HCT116 (cell line): ENCODE measurements at regions not wholly inside any gene's neighbourhood (a gene's known extent, or its start where the extent isn't known, plus 50 kb on each side); places are given as distances from the start of the nearest gene placed in this dataset.

Experiments
- ATAC-seq: fragments of 200-7000 bp; cut with Tn5 transposase; 2 replicates; pipeline ENCODE4 v1.9.1; 2020; ENCODE audit warnings: mild to moderate bottlenecking, moderate library complexity
- BruUV-seq: library from RNA; stranded (reverse); fragments of 400-500 nt; replicated peaks from 2 replicates; lab custom pipeline; 2021; lab: Mats Ljungman, UMichigan
- CTCF ChIA-PET: fragments of 300-600 bp; sonication (Branson Sonifier 250); formaldehyde crosslinking; loops from one replicate; lab custom pipeline; 2021; ENCODE audit warnings: antibody characterized with exemption; lab: Charles Lee
- POLR2A ChIA-PET: fragments of 300-600, 350-600 bp; sonication (Branson Sonifier 250); formaldehyde crosslinking; loops from one replicate; lab custom pipeline; 2021; ENCODE audit warnings: antibody characterized with exemption; lab: Charles Lee
- RAD21 ChIA-PET, 2 experiments: fragments of 300-600 bp; sonication (Branson Sonifier 250); formaldehyde crosslinking; loops; one replicate each; lab custom pipeline; 2023; ENCODE audit warnings: low total read pairs in 2 of 2; ENCODE audit not compliant: uncharacterized antibody in 2 of 2, unreplicated experiment in 2 of 2, low non-redundant PET in 1 of 2; lab: Charles Lee
- DNase-seq: peaks from one replicate; pipeline ENCODE4 v3.0.0-alpha.2; 2010; ENCODE audit warnings: low read depth, low spot score
- H2AFZ ChIP-seq: fragments of 200-600 bp; shearing (Covaris generic), sonication (generic); 2 replicates; pipeline ENCODE4 v1.6.1; 2017; ENCODE audit warnings: low read depth, mixed run types, mixed read lengths, antibody characterized with exemption, low read length; ENCODE audit not compliant: poor library complexity, severe bottlenecking
- H3K27ac ChIP-seq: 2 replicates; pipeline ENCODE4 v1.5.1; 2012; ENCODE audit warnings: low read depth, low read length
- H3K27me3 ChIP-seq: fragments of 200-600 bp; sonication (generic); 2 replicates; pipeline ENCODE4 v1.6.1; 2016; ENCODE audit warnings: mixed run types, low read length, mixed read lengths; ENCODE audit not compliant: insufficient read depth
- H3K36me3 ChIP-seq, 2 experiments: fragments of 200-500 bp in 1 of 2; fragments of 200-600 bp in 1 of 2; sonication (Bioruptor generic) in 1 of 2; sonication (generic) in 1 of 2; 2 replicates each; pipeline versions ENCODE4 v1.5.1 to v1.6.1; 2014 to 2016; ENCODE audit warnings: low read length in 2 of 2, inconsistent platforms in 1 of 2, mixed read lengths in 1 of 2, mixed run types in 1 of 2; ENCODE audit not compliant: insufficient read depth in 2 of 2, control insufficient read depth in 1 of 2
- H3K4me1 ChIP-seq, 2 experiments: fragments of 200-600 bp in 1 of 2; sonication (generic) in 1 of 2; 2 replicates each; pipeline versions ENCODE4 v1.5.1 to v1.6.1; 2012 to 2017; ENCODE audit warnings: low read length in 2 of 2, inconsistent platforms in 1 of 2, mild to moderate bottlenecking in 1 of 2, mixed read lengths in 1 of 2, mixed run types in 1 of 2, moderate library complexity in 1 of 2; ENCODE audit not compliant: insufficient read depth in 2 of 2, control insufficient read depth in 1 of 2
- H3K4me2 ChIP-seq: fragments of 200-600 bp; sonication (generic); 2 replicates; pipeline ENCODE4 v1.6.1; 2017; ENCODE audit warnings: mixed run types, low read length, mixed read lengths
- H3K4me3 ChIP-seq, 2 experiments: fragments of 200-600 bp in 1 of 2; sonication (generic) in 1 of 2; replicated peaks in 1 of 2; 2 replicates each; pipeline ENCODE4 v1.5.1; 2011 to 2016; ENCODE audit warnings: low read length in 2 of 2, control low read depth in 1 of 2, low read depth in 1 of 2, mild to moderate bottlenecking in 1 of 2, mixed read lengths in 1 of 2, mixed run types in 1 of 2
- H3K79me2 ChIP-seq: fragments of 200-600 bp; sonication (generic); 2 replicates; pipeline ENCODE4 v1.6.1; 2017; ENCODE audit warnings: mild to moderate bottlenecking, mixed run types, low read length, moderate library complexity, mixed read lengths; ENCODE audit not compliant: insufficient read depth
- H3K9ac ChIP-seq: fragments of 200-600 bp; sonication (generic); 2 replicates; pipeline ENCODE4 v1.6.1; 2016; ENCODE audit warnings: low read length, mixed read lengths
- H3K9me2 ChIP-seq: fragments of 200-600 bp; sonication (generic), shearing (Covaris generic); 2 replicates; pipeline ENCODE4 v1.6.1; 2017; ENCODE audit warnings: mixed run types, mild to moderate bottlenecking, moderate library complexity; ENCODE audit not compliant: insufficient read depth
- H3K9me3 ChIP-seq, 2 experiments: fragments of 200-500 bp in 1 of 2; fragments of 200-600 bp in 1 of 2; sonication (Bioruptor generic) in 1 of 2; sonication (generic) in 1 of 2; 2 replicates each; pipeline ENCODE4 v1.6.1; 2014 to 2017; ENCODE audit warnings: low read length in 2 of 2, mixed read lengths in 2 of 2, inconsistent platforms in 1 of 2, low read depth in 1 of 2, mild to moderate bottlenecking in 1 of 2, mixed run types in 1 of 2, moderate library complexity in 1 of 2; ENCODE audit not compliant: control insufficient read depth in 1 of 2, insufficient read depth in 1 of 2
- H4K20me1 ChIP-seq: fragments of 200-600 bp; sonication (generic), shearing (Covaris generic); 2 replicates; pipeline ENCODE4 v1.6.1; 2017; ENCODE audit warnings: mixed run types, mild to moderate bottlenecking, moderate library complexity; ENCODE audit not compliant: insufficient read depth
- ATF3 ChIP-seq: IDR thresholded peaks from 2 replicates; pipeline ENCODE4 v1.6.1; 2012
- CBX3 ChIP-seq: IDR thresholded peaks from 2 replicates; pipeline ENCODE4 v1.6.1; 2012; ENCODE audit warnings: low read depth
- CEBPB ChIP-seq: IDR thresholded peaks from 2 replicates; pipeline ENCODE4 v1.6.1; 2012; ENCODE audit warnings: low read depth
- EGR1 ChIP-seq: IDR thresholded peaks from 2 replicates; pipeline ENCODE4 v1.6.1; 2012; ENCODE audit warnings: low read depth
- ELF1 ChIP-seq: IDR thresholded peaks from 2 replicates; pipeline ENCODE4 v1.6.1; 2012; ENCODE audit warnings: low read depth, borderline replicate concordance
- EZH2 ChIP-seq: fragments of 200-600 bp; sonication (generic); IDR thresholded peaks from 2 replicates; pipeline ENCODE4 v1.6.1; 2017; ENCODE audit warnings: antibody characterized with exemption, mixed run types
- EZH2phosphoT487 ChIP-seq: fragments of 200-600 bp; IDR thresholded peaks from 2 replicates; pipeline ENCODE4 v1.6.1; 2018; ENCODE audit warnings: antibody characterized with exemption, borderline replicate concordance
- FOSL1 ChIP-seq: IDR thresholded peaks from 2 replicates; pipeline ENCODE4 v1.6.1; 2012; ENCODE audit warnings: low read depth
- JUND ChIP-seq: IDR thresholded peaks from 2 replicates; pipeline ENCODE4 v1.6.1; 2012
- MAX ChIP-seq: IDR thresholded peaks from 2 replicates; pipeline ENCODE4 v1.6.1; 2012
- POLR2A ChIP-seq: IDR thresholded peaks from 2 replicates; pipeline ENCODE4 v1.7.0; 2011; ENCODE audit warnings: borderline replicate concordance; ENCODE audit not compliant: insufficient read depth, insufficient read length; ENCODE audit errors: extremely low read depth
- POLR2AphosphoS5 ChIP-seq: IDR thresholded peaks from 2 replicates; pipeline ENCODE4 v1.6.1; 2011; ENCODE audit warnings: mild to moderate bottlenecking, low read depth, low read length, moderate library complexity
- SRF ChIP-seq: IDR thresholded peaks from 2 replicates; pipeline ENCODE4 v1.6.1; 2012; ENCODE audit warnings: low read depth
- TCF7L2 ChIP-seq: IDR thresholded peaks from 2 replicates; pipeline ENCODE4 v1.7.0; 2011; ENCODE audit warnings: borderline replicate concordance, inconsistent platforms; ENCODE audit not compliant: insufficient read depth, insufficient read length; ENCODE audit errors: extremely low read depth
- YY1 ChIP-seq: IDR thresholded peaks from 2 replicates; pipeline ENCODE4 v1.6.1; 2011; ENCODE audit warnings: low read length, low read depth, moderate library complexity, mild to moderate bottlenecking; ENCODE audit not compliant: insufficient replicate concordance; ENCODE audit errors: extremely low read depth
- ZNF274 ChIP-seq: fragments of 200-500 bp; sonication (Bioruptor generic); IDR thresholded peaks from 2 replicates; pipeline ENCODE4 v1.6.1; 2014; ENCODE audit warnings: mild to moderate bottlenecking, low read depth, low read length, inconsistent platforms
- intact Hi-C: fragments of 100-400 bp; cut with micrococcal nuclease; formaldehyde crosslinking; loops from 2 replicates; pipeline ENCODE4 v1.10.0; 2022
- TF ChIP-seq, protein P1 (sequence below), 3 experiments: fragments of 200-600 bp in 1 of 3; sonication (generic) in 1 of 3; IDR thresholded peaks in 2 of 3; conservative IDR thresholded peaks in 1 of 3; 2 replicates each; pipeline ENCODE4 v1.5.1; 2012 to 2017; ENCODE audit warnings: low read depth in 2 of 3, low read length in 2 of 3, antibody characterized with exemption in 1 of 3, borderline replicate concordance in 1 of 3, control low read depth in 1 of 3, mild to moderate bottlenecking in 1 of 3, mixed read lengths in 1 of 3, mixed run types in 1 of 3, moderate library complexity in 1 of 3; ENCODE audit not compliant: insufficient read depth in 1 of 3

DNA sequence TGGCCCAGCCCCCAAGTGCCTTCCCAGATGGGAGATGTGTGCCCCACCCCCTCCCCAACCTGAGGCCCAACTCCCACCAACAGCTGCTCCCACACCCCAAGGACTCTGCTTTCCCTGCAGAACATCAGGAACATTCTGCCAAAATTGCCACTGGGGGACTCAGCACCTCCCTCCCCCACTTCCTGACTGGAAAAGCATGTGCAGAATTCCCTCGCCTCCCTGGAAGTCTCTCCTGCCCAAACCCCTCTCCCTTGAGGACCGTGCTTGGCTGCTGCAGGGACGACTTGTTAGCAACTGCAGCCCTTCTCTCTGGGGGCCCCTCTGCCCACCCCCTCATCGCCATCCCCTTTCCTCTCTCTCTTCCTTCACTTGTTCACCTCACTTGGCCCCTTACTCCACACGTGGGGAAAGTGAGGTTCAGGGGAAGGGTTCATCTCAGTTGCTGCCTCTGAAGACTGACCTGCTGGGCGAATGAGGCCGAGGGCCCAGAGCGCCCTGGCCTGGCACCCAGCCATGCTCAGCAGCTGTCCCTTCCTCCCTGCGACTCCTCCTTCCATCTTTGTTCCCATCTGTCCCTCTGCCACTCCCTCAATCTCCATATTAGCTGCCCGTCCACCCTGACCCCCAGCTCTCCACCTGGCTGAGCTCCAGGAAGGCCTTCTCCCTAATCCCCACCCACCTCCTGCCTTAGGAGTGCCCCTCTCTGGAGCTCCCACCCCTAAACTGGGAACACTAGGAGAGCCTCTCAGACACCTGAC, 105.1 kb downstream of the CHST1 start:
- ChIA-PET POLR2A (no interaction called here), RAD21 (no interaction called here), CTCF (no interaction called here)
- H2AFZ ChIP-seq = no peak overlapping the region
- H3K36me3 ChIP-seq = no peaks in the 10 kb centered on the region
- TF ChIP-seq POLR2AphosphoS5 (no peak), ATF3 (no peak), JUND (no peak), CBX3 (no peak), SRF (no peak), POLR2A (no peak), FOSL1 (no peak), ZNF274 (no peak), ELF1 (no peak), TCF7L2 (no peak), YY1 (no peak), EZH2 (no peak), EZH2phosphoT487 (no peak), CEBPB (no peak), MAX (no peak), EGR1 (no peak)
- TF ChIP-seq, protein P1, sequence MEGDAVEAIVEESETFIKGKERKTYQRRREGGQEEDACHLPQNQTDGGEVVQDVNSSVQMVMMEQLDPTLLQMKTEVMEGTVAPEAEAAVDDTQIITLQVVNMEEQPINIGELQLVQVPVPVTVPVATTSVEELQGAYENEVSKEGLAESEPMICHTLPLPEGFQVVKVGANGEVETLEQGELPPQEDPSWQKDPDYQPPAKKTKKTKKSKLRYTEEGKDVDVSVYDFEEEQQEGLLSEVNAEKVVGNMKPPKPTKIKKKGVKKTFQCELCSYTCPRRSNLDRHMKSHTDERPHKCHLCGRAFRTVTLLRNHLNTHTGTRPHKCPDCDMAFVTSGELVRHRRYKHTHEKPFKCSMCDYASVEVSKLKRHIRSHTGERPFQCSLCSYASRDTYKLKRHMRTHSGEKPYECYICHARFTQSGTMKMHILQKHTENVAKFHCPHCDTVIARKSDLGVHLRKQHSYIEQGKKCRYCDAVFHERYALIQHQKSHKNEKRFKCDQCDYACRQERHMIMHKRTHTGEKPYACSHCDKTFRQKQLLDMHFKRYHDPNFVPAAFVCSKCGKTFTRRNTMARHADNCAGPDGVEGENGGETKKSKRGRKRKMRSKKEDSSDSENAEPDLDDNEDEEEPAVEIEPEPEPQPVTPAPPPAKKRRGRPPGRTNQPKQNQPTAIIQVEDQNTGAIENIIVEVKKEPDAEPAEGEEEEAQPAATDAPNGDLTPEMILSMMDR (IDR thresholded peaks at IDR 0.05 in 2 of 3, conservative IDR thresholded peaks at IDR 0.05 in 1 of 3; ENCODE audit: borderline replicate concordance in 1 of 3, insufficient read depth in 1 of 3, low read depth in 2 of 3, low read length in 2 of 3) = no peak
- H3K4me3 ChIP-seq = no peak overlapping the region
- ATAC-seq = no peak
- no peaks in the 10 kb centered on the region for H3K9me2 ChIP-seq
- H3K4me2 ChIP-seq = no peak overlapping the region
- no peaks in the 10 kb centered on the region for H4K20me1 ChIP-seq
- no peaks in the 10 kb centered on the region for H3K9me3 ChIP-seq
- H3K9ac ChIP-seq = no peak overlapping the region
- no TSS peak for BruUV-seq
- peaks cover 0 to 9% of the 10 kb centered on the region in 2 experiments; a peak in 2 of 4 replicates for H3K4me1 ChIP-seq
- DNase-seq = no peak
- no peak overlapping the region for H3K27ac ChIP-seq
- H3K27me3 ChIP-seq = peaks cover 16% of the 10 kb centered on the region
- H3K79me2 ChIP-seq = no peaks in the 10 kb centered on the region
- intact Hi-C loops = no loop called here
